Mucosa of gallbladder (tissue), 1 donor: ENCODE measurements at regions not wholly inside any gene's neighbourhood (a gene's known extent, or its start where the extent isn't known, plus 50 kb on each side); places are given as distances from the start of the nearest gene placed in this dataset.

Experiments used
- DNase-seq: peaks from one replicate; pipeline ENCODE4 v3.0.0-alpha.2; 2020; ENCODE audit warnings: low spot score
- donor health status: DM: no; HTN: no; CAD: no.

GRCh38 chr2:80869858-80870438 is 565.4 kb upstream of the LRRTM1 start:
- DNase-seq = no peak

GRCh38 chr2:80863147-80863714 is 558.7 kb upstream of the LRRTM1 start:
- DNase-seq = no peak

GRCh38 chr2:80858965-80859364 is 554.4 kb upstream of the LRRTM1 start:
- no peak for DNase-seq

- DNase-seq = no peak
These were observed 551.7 kb upstream of the LRRTM1 start for GRCh38 chr2:80856227-80856626.

DNA sequence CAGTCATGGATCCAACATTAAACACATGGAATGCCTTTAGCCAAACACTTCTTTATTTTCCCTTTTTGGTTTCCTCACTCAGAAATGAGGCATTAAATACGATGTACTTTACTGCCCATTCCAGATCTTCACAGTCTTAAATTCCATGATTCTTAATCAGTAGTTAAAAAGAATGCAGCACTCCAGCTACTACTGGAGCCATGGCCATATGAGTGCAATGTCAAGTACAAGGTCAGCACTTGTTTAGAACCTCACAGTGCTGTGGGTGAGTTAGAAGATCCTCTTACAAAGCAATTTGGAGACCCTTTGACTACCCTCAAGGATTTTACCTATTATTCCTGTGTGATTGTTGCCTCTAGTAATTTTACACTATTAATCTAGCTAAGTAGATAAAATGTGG is 550.3 kb upstream of the LRRTM1 start:
- no peak for DNase-seq

DNA sequence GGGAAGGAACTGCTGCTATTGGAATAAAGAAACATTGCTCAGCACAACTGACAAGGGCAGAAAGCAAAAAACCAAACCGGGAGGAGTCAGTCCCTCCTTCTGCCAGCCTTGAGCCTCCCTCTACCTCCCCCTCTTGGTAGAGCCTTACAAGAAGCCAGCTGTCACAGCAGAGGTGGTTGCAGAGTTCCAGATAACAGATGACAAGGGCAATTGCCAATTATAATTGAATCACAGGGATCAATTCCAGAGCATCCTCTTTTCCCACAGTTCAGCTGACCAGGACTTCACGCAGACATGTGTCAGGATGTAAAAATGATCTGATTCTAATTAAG is 548.2 kb upstream of the LRRTM1 start:
- no peak for DNase-seq

- no peak for DNase-seq
These were observed 547.7 kb upstream of the LRRTM1 start for GRCh38 chr2:80852079-80852807.

DNA sequence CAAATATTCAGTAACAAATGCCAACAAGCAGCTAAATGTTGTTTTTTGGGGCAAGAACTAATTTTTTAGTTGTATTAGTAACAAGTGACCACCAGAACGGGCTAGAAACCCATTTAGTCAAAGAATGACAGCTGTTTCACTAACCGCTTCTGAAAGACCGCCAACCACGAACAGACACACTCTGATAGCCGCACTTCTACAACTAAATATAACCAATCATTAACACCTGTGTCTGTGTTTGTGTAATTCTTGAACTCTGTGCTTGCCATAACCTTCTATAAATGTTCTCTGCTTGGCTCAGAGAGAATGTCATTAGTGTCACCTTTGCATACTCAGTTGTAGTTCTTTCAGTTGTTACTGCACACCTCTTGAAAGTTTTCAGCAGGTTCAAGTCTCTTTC is 526.3 kb upstream of the LRRTM1 start:
- no peak for DNase-seq

DNA sequence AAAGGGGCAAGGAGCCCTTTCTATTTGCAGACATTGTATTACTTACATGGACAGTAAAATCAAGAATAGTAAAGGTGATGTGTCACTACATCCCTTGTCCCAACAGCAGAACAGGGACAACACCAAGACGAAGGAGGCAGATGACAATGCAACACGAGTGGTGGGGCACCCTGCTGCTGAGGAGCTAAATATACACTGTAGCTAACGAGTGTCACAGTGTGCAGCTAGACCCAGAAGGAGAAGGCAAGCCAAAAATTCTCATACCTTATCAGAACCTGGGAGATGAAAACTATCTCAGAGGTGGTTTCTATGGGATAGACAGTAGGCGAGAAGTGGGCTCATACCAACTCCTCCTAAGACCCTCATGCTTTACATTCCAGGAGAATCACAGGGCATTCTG is 518.4 kb upstream of the LRRTM1 start:
- no peak for DNase-seq

- no peak for DNase-seq
These were observed 510.7 kb upstream of the LRRTM1 start for GRCh38 chr2:80815259-80815658.

- no peak for DNase-seq
These were observed 482.0 kb upstream of the LRRTM1 start for GRCh38 chr2:80786584-80786983.

DNA sequence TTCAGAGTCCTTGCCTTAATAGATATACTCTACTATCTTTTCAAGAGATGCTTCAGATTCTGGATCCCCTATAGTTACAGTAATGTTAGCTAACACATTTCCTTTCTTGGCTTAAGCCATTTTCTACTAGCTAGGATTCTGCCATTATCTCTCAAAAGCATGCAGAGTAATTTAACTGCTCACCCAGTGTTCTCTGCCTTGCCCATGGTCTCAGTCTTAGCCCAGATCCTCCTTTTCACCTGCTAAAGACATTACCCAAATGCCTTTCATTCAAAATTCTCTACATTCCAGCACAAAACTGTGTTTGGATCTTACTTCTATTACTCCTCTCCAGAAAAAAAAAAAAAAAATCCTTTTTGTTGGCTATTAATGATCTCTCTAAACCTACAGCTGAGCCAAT is 474.2 kb upstream of the LRRTM1 start:
- DNase-seq = no peak

GRCh38 chr2:80748592-80748991 is 444.0 kb upstream of the LRRTM1 start:
- DNase-seq = no peak

DNA sequence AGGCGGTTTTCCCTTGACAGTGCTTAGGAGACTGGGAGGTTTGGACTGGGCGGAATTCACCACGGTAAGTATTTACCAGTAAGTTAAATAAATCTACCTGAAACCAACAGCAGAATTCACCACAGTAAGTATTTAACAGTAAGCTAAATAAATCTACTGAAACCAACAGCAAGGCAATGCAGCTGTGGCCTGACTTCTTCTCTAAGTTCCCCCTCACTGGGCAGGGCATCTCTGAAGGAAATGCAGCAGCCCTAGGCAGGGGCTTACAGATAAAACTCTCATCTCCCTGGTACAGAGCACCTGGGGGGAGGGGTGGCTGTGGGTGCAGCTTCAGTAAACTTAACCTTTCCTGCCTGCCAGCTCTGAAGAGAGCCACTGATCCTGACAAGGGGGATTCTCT is 432.5 kb upstream of the LRRTM1 start:
- no peak for DNase-seq

DNA sequence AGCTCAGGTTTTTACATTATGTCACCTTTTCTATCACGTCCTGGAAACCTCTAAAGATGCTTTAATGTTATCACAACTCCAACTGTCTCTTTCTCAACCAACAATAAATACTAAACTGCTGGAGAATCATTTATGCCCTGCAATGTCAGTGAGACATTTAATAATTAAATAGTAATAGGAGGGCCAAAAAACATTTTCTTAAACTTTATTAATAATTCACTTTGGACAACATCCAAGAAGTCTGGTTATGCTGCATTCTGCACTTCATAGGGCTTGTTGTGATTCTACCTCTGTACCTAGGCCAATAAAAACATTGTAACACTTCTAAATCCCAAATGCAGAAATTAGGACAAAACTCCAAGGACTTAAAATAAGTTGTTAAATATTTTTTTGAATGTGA is 420.4 kb upstream of the LRRTM1 start:
- DNase-seq = no peak

GRCh38 chr2:80722803-80723202 is 418.3 kb upstream of the LRRTM1 start:
- no peak for DNase-seq

GRCh38 chr2:80719607-80720006 is 415.1 kb upstream of the LRRTM1 start:
- no peak for DNase-seq

DNA sequence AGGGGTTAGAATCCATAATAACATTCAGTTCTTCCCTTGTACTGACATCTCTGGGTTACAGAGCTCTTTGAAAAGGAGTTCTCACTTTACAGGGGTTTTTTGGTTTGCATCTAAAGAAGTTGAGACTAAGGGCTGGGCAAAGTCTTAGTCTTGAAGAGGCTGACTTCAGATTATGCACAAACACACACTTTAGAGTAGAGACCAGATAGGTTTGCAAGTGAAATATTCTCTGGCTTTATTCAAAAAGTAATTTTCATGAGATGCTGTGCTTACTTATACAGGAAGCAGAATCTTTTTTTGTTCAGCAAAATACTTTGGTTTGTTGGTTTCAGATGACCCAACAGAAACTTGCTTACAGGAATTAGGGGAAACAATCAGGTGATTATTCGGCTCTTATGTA is 410.9 kb upstream of the LRRTM1 start:
- DNase-seq = no peak

- DNase-seq = no peak
These were observed 407.4 kb upstream of the LRRTM1 start for GRCh38 chr2:80711915-80712314.

GRCh38 chr2:80706951-80707350 is 402.4 kb upstream of the LRRTM1 start:
- DNase-seq = no peak

- no peak for DNase-seq
These were observed 402.0 kb upstream of the LRRTM1 start for GRCh38 chr2:80706541-80706940.

DNA sequence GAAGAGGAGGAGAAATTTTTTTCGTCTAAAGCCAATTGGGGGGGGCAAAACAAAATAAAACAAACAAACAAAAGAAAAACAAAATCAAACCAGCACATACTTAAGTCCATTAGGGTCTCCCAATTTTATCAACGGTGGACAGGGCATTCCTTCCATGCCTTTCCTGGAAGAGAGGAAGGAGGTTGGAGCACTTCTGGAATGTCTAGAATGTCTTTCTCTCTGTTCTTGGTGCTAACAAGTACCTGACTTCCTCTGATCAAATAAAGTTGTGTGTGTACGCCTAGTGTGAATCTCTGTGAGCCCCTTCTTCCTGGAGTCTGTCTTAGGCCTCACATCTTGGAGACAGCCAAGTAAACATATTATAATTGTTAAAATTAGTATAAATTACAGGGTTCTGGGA is 399.0 kb upstream of the LRRTM1 start:
- no peak for DNase-seq

GRCh38 chr2:80700961-80701360 is 396.4 kb upstream of the LRRTM1 start:
- DNase-seq = no peak
